ENCODE measurements at regions not wholly inside any gene's neighbourhood (a gene's known extent, or its start where the extent isn't known, plus 50 kb on each side); places are given as distances from the start of the nearest gene placed in this dataset.
"Not testable (repeated sequence)": the region's sequence is repeated elsewhere in the genome, so short reads cannot be mapped to it uniquely, and the experiment has no call there.

- WGBS: 62% methylated on average over 4 of the region's 4 CpGs
- Histone ChIP-seq H3K27ac (replicated peaks in 1 of 4) (no peak overlapping the region), H3K27me3 (no peaks in the 10 kb centered on the region), H3K9me3 (peaks cover 0 to 10% (median 2%) of the 10 kb centered on the region in 4 donors), H3K4me3 (no peak overlapping the region), H3K36me3 (no peaks in the 10 kb centered on the region), H3K4me1 (no peaks in the 10 kb centered on the region)
- TF ChIP-seq POLR2A (IDR thresholded peaks at IDR 0.05; ENCODE audit: low read depth) (no peak), POLR2AphosphoS5 (IDR thresholded peaks at IDR 0.05) (no peak), CTCF (IDR thresholded peaks at IDR 0.05) (no peak)
- intact Hi-C loops (cut with DNase I): no loop called here
- no peak for DNase-seq (ENCODE audit: extremely low spot score)
Measured at GRCh38 chr16:51524070-51524469, 373.0 kb upstream of the SALL1 start.

GRCh38 chr16:51523400-51523799 lies 372.3 kb upstream of the SALL1 start:
- no peaks in the 10 kb centered on the region for H3K4me1 ChIP-seq
- no peak overlapping the region for H3K4me3 ChIP-seq
- H3K27me3 ChIP-seq: no peaks in the 10 kb centered on the region
- WGBS: 17% methylated on average over 3 of the region's 3 CpGs
- intact Hi-C loops (cut with DNase I): no loop called here
- no peak for DNase-seq (ENCODE audit: extremely low spot score)
- no peak overlapping the region for H3K27ac ChIP-seq (replicated peaks in 1 of 4)
- H3K36me3 ChIP-seq: no peaks in the 10 kb centered on the region
- H3K9me3 ChIP-seq: peaks cover 0 to 10% (median 2%) of the 10 kb centered on the region in 4 donors
- no peak for TF ChIP-seq POLR2AphosphoS5 (IDR thresholded peaks at IDR 0.05)
- TF ChIP-seq CTCF (IDR thresholded peaks at IDR 0.05): no peak
- TF ChIP-seq EP300 (IDR thresholded peaks at IDR 0.05): no peak
- no peak for TF ChIP-seq POLR2A (IDR thresholded peaks at IDR 0.05; ENCODE audit: low read depth)

- Histone ChIP-seq H3K9me3 (peaks cover 0 to 10% (median 2%) of the 10 kb centered on the region in 4 donors), H3K4me1 (no peaks in the 10 kb centered on the region), H3K27ac (replicated peaks in 1 of 4) (no peak overlapping the region), H3K4me3 (no peak overlapping the region), H3K36me3 (no peaks in the 10 kb centered on the region), H3K27me3 (no peaks in the 10 kb centered on the region)
- no peak for DNase-seq (ENCODE audit: extremely low spot score)
- TF ChIP-seq POLR2AphosphoS5 (IDR thresholded peaks at IDR 0.05): no peak
- no peak for TF ChIP-seq EP300 (IDR thresholded peaks at IDR 0.05)
- no peak for TF ChIP-seq CTCF (IDR thresholded peaks at IDR 0.05)
- TF ChIP-seq POLR2A (IDR thresholded peaks at IDR 0.05; ENCODE audit: low read depth): no peak
- intact Hi-C loops (cut with DNase I): no loop called here
Measured at GRCh38 chr16:51522902-51523301, 371.8 kb upstream of the SALL1 start.

- H3K27ac ChIP-seq (replicated peaks in 1 of 4); intact Hi-C loops (cut with DNase I); H3K27me3 ChIP-seq; DNase-seq (ENCODE audit: extremely low spot score); H3K36me3 ChIP-seq; H3K4me1 ChIP-seq; H3K4me3 ChIP-seq; H3K9me3 ChIP-seq: not testable (repeated sequence)
- 67% methylated on average over 3 of the region's 4 CpGs for WGBS
Measured at GRCh38 chr16:51516960-51517359, 365.9 kb upstream of the SALL1 start.

- intact Hi-C loops (cut with DNase I): no loop called here
- TF ChIP-seq EP300 (IDR thresholded peaks at IDR 0.05): no peak
- no peak for TF ChIP-seq POLR2A (IDR thresholded peaks at IDR 0.05; ENCODE audit: low read depth)
- TF ChIP-seq POLR2AphosphoS5 (IDR thresholded peaks at IDR 0.05): no peak
- TF ChIP-seq CTCF (IDR thresholded peaks at IDR 0.05): no peak
- Histone ChIP-seq H3K9me3 (no peaks in the 10 kb centered on the region), H3K4me1 (no peaks in the 10 kb centered on the region), H3K4me3 (no peak overlapping the region), H3K27ac (replicated peaks in 1 of 4) (no peak overlapping the region), H3K27me3 (no peaks in the 10 kb centered on the region), H3K36me3 (no peaks in the 10 kb centered on the region)
- DNase-seq (ENCODE audit: extremely low spot score): no peak
- 81% methylated on average over 2 of the region's 2 CpGs for WGBS
Measured at GRCh38 chr16:51510416-51510815, 359.3 kb upstream of the SALL1 start.
